ENCODE measurements at regions not wholly inside any gene's neighbourhood (a gene's known extent, or its start where the extent isn't known, plus 50 kb on each side); places are given as distances from the start of the nearest gene placed in this dataset.
"Not testable (repeated sequence)": the region's sequence is repeated elsewhere in the genome, so short reads cannot be mapped to it uniquely, and the experiment has no call there.

GRCh38 chr21:20292280-20292679 lies 705.9 kb upstream of the NCAM2 start:
- no peak overlapping the region for H3K4me3 ChIP-seq
- H3K27me3 ChIP-seq = no peaks in the 10 kb centered on the region
- TF ChIP-seq POLR2AphosphoS5 (IDR thresholded peaks at IDR 0.05) = no peak
- H3K27ac ChIP-seq = no peak overlapping the region
- H3K36me3 ChIP-seq = no peaks in the 10 kb centered on the region
- no peaks in the 10 kb centered on the region for H3K4me1 ChIP-seq
- ATAC-seq (ENCODE audit: low FRiP score in 2 of 2) (no peak), DNase-seq (no peak)
- 45 to 64% methylated on average over 2 of the region's 2 CpGs for WGBS, 2 donors
- no peaks in the 10 kb centered on the region for H3K9me3 ChIP-seq

- not testable (repeated sequence) for ATAC-seq (ENCODE audit: low FRiP score in 2 of 2); H3K4me1 ChIP-seq; H3K27me3 ChIP-seq; H3K27ac ChIP-seq; H3K36me3 ChIP-seq; H3K4me3 ChIP-seq; DNase-seq; H3K9me3 ChIP-seq
- WGBS, 2 donors = 40 to 49% methylated on average over 5 of the region's 5 CpGs
These were observed 705.4 kb upstream of the NCAM2 start for GRCh38 chr21:20292854-20293253.

- TF ChIP-seq POLR2A (IDR thresholded peaks at IDR 0.05) = no peak
- Histone ChIP-seq H3K27me3 (no peaks in the 10 kb centered on the region), H3K27ac (no peak overlapping the region), H3K36me3 (no peaks in the 10 kb centered on the region), H3K4me3 (no peak overlapping the region), H3K4me1 (no peaks in the 10 kb centered on the region), H3K9me3 (no peaks in the 10 kb centered on the region)
- 50 to 56% methylated on average over 1 of the region's 1 CpG for WGBS, 2 donors
- DNase-seq (no peak), ATAC-seq (ENCODE audit: low FRiP score in 2 of 2) (no peak)
These were observed 696.8 kb upstream of the NCAM2 start for GRCh38 chr21:20301395-20301794.

GRCh38 chr21:20302084-20302483 lies 696.1 kb upstream of the NCAM2 start:
- no peaks in the 10 kb centered on the region for H3K27me3 ChIP-seq
- no peak overlapping the region for H3K27ac ChIP-seq
- H3K9me3 ChIP-seq = no peaks in the 10 kb centered on the region
- H3K4me3 ChIP-seq = no peak overlapping the region
- H3K4me1 ChIP-seq = no peaks in the 10 kb centered on the region
- WGBS, 2 donors = 68 to 76% methylated on average over 5 of the region's 6 CpGs
- no peaks in the 10 kb centered on the region for H3K36me3 ChIP-seq
- TF ChIP-seq POLR2AphosphoS5 (IDR thresholded peaks at IDR 0.05) = no peak
- no peak for TF ChIP-seq EP300 (IDR thresholded peaks at IDR 0.05)
- TF ChIP-seq CTCF (IDR thresholded peaks at IDR 0.05) = no peak
- TF ChIP-seq POLR2A (IDR thresholded peaks at IDR 0.05) = no peak
- ATAC-seq (ENCODE audit: low FRiP score in 2 of 2) (no peak), DNase-seq (no peak)

- 76 to 80% methylated on average over 3 of the region's 3 CpGs for WGBS, 2 donors
- DNase-seq = no peak
These were observed 691.4 kb upstream of the NCAM2 start for GRCh38 chr21:20306836-20307235.

GRCh38 chr21:20308586-20309315 lies 689.5 kb upstream of the NCAM2 start:
- Histone ChIP-seq H3K36me3 (no peaks in the 10 kb centered on the region), H3K4me1 (no peaks in the 10 kb centered on the region), H3K9me3 (no peaks in the 10 kb centered on the region), H3K4me3 (no peak overlapping the region), H3K27me3 (no peaks in the 10 kb centered on the region), H3K27ac (no peak overlapping the region)
- TF ChIP-seq POLR2AphosphoS5 (IDR thresholded peaks at IDR 0.05) (no peak), EP300 (IDR thresholded peaks at IDR 0.05) (no peak), POLR2A (IDR thresholded peaks at IDR 0.05) (no peak), CTCF (IDR thresholded peaks at IDR 0.05) (no peak)
- WGBS, 2 donors = 61 to 66% methylated on average over 6 of the region's 6 CpGs
- DNase-seq = no peak
- ATAC-seq (ENCODE audit: low FRiP score in 2 of 2) = no peak

More at GRCh38 chr21:20306836-20307235, 691.4 kb upstream of the NCAM2 start:
- H3K36me3 ChIP-seq = no peaks in the 10 kb centered on the region
- H3K4me3 ChIP-seq = no peak overlapping the region
- H3K4me1 ChIP-seq = no peaks in the 10 kb centered on the region
- no peak overlapping the region for H3K27ac ChIP-seq
- ATAC-seq (ENCODE audit: low FRiP score in 2 of 2) = no peak
- H3K9me3 ChIP-seq = no peaks in the 10 kb centered on the region
- no peaks in the 10 kb centered on the region for H3K27me3 ChIP-seq
- no peak for TF ChIP-seq EP300 (IDR thresholded peaks at IDR 0.05)
- TF ChIP-seq POLR2AphosphoS5 (IDR thresholded peaks at IDR 0.05) = no peak
- TF ChIP-seq CTCF (IDR thresholded peaks at IDR 0.05) = no peak
- no peak for TF ChIP-seq POLR2A (IDR thresholded peaks at IDR 0.05)
